Caco-2 (cell line): ENCODE measurements at regions not wholly inside any gene's neighbourhood (a gene's known extent, or its start where the extent isn't known, plus 50 kb on each side); places are given as distances from the start of the nearest gene placed in this dataset.

ENCODE experiments used
- BruUV-seq: library from RNA; stranded (reverse); fragments of 400-500 nt; replicated peaks from 2 replicates; lab custom pipeline; 2021; lab: Mats Ljungman, UMichigan
- CTCF ChIA-PET: fragments of 300-600 bp; sonication (Branson Sonifier 250); formaldehyde crosslinking; loops from one replicate; lab custom pipeline; 2022; ENCODE audit warnings: antibody characterized with exemption; lab: Charles Lee
- POLR2A ChIA-PET: fragments of 300-600 bp; sonication (Branson Sonifier 250); formaldehyde crosslinking; loops from one replicate; lab custom pipeline; 2022; ENCODE audit warnings: antibody characterized with exemption; lab: Charles Lee
- DNase-seq, 2 experiments: peaks; one replicate each; pipeline versions ENCODE4 v3.0.0 to v3.0.0-alpha.2; 2020 to 2022
- H3K27me3 ChIP-seq: replicated peaks from 2 replicates; pipeline ENCODE4 v1.6.0; 2011; ENCODE audit warnings: low read length; ENCODE audit not compliant: control insufficient read depth, insufficient read depth
- H3K36me3 ChIP-seq: 2 replicates; pipeline ENCODE4 v1.5.1; 2011; ENCODE audit warnings: low read length; ENCODE audit not compliant: control insufficient read depth, insufficient read depth
- H3K4me1 ChIP-seq: fragments of 250-450 bp; sonication (Bioruptor Pico); 2 replicates; pipeline ENCODE4 v1.5.1; 2020; ENCODE audit warnings: mild to moderate bottlenecking
- H3K4me3 ChIP-seq: 2 replicates; pipeline ENCODE4 v1.5.1; 2011; ENCODE audit warnings: low read depth, mild to moderate bottlenecking, control low read depth, low read length
- H3K9me3 ChIP-seq: fragments of 250-450 bp; sonication (Bioruptor Pico); 2 replicates; pipeline ENCODE4 v1.5.1; 2020; ENCODE audit warnings: mild to moderate bottlenecking, moderate library complexity
- H3K27ac Mint-ChIP-seq: one replicate; pipeline ENCODE4 v1.8.0; 2022; ENCODE audit warnings: mixed read lengths; ENCODE audit not compliant: unreplicated experiment
- H3K27me3 Mint-ChIP-seq: one replicate; pipeline ENCODE4 v1.8.0; 2022; ENCODE audit warnings: mixed read lengths; ENCODE audit not compliant: insufficient read depth, unreplicated experiment
- H3K36me3 Mint-ChIP-seq: one replicate; pipeline ENCODE4 v1.8.0; 2022; ENCODE audit warnings: mild to moderate bottlenecking, mixed read lengths; ENCODE audit not compliant: insufficient read depth, unreplicated experiment
- H3K4me1 Mint-ChIP-seq: one replicate; pipeline ENCODE4 v1.8.0; 2022; ENCODE audit warnings: low read depth, mixed read lengths; ENCODE audit not compliant: unreplicated experiment
- H3K4me3 Mint-ChIP-seq: one replicate; pipeline ENCODE4 v1.8.0; 2022; ENCODE audit warnings: mild to moderate bottlenecking, moderate library complexity, mixed read lengths; ENCODE audit not compliant: unreplicated experiment
- H3K9me3 Mint-ChIP-seq: one replicate; pipeline ENCODE4 v1.8.0; 2022; ENCODE audit warnings: mixed read lengths; ENCODE audit not compliant: unreplicated experiment
- CTCF ChIP-seq, 2 experiments: fragments of 200-600 bp in 1 of 2; IDR thresholded peaks; 1 replicate in 1 of 2; 2 replicates in 1 of 2; pipeline versions ENCODE4 v1.5.1 to v1.8.0; 2011 to 2022; ENCODE audit warnings: antibody characterized with exemption in 1 of 2, control low read depth in 1 of 2, inconsistent platforms in 1 of 2, low read depth in 1 of 2, low read length in 1 of 2, mild to moderate bottlenecking in 1 of 2, moderate library complexity in 1 of 2; ENCODE audit not compliant: insufficient read depth in 1 of 2, severe bottlenecking in 1 of 2, unreplicated experiment in 1 of 2
- intact Hi-C: fragments of 100-400 bp; cut with micrococcal nuclease; formaldehyde crosslinking; loops from one replicate; pipeline ENCODE4 v1.10.0; 2022; ENCODE audit not compliant: unreplicated experiment

DNA sequence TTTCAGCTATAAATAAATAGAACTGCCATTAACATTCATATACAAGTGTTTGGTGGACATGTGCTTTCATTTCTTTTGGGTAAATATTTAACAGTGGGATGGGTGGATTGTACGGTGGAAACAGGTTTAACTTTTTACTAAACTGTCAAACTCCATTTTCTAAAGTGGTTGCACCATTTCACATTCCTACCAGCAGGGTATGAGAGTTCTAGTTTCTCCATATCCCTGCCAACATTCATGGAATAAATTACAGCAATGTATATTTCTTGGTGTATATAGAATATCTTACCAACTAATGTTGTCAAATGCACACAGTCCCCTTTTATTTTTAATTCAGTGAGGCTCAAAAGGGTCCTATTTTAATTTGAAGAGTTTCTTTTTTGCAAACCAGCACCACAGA, 71.3 kb upstream of the CTXND1 start:
- BruUV-seq, result no TSS peak
- H3K27me3 Mint-ChIP-seq, result peaks cover 6% of the 10 kb centered on the region
- DNase-seq, result no peak
- ChIA-PET POLR2A (no interaction called here), CTCF (no interaction called here)
- no peaks in the 10 kb centered on the region for H3K4me1 Mint-ChIP-seq
- peak; percentile 10 to 30 for TF ChIP-seq CTCF (IDR thresholded peaks at IDR 0.05; ENCODE audit: insufficient read depth in 1 of 2, low read depth in 1 of 2, low read length in 1 of 2, severe bottlenecking in 1 of 2, unreplicated experiment in 1 of 2)
- H3K4me1 ChIP-seq, result no peaks in the 10 kb centered on the region
- no peaks in the 10 kb centered on the region; the same call in 1 of the 2 replicates for H3K27me3 ChIP-seq
- H3K27ac Mint-ChIP-seq, result no peak overlapping the region
- no peaks in the 10 kb centered on the region for H3K36me3 ChIP-seq
- H3K4me3 ChIP-seq, result no peak overlapping the region
- no peaks in the 10 kb centered on the region for H3K9me3 ChIP-seq
- intact Hi-C loops, result no loop called here
- no peak overlapping the region for H3K4me3 Mint-ChIP-seq
- no peaks in the 10 kb centered on the region for H3K9me3 Mint-ChIP-seq
- H3K36me3 Mint-ChIP-seq, result no peaks in the 10 kb centered on the region

DNA sequence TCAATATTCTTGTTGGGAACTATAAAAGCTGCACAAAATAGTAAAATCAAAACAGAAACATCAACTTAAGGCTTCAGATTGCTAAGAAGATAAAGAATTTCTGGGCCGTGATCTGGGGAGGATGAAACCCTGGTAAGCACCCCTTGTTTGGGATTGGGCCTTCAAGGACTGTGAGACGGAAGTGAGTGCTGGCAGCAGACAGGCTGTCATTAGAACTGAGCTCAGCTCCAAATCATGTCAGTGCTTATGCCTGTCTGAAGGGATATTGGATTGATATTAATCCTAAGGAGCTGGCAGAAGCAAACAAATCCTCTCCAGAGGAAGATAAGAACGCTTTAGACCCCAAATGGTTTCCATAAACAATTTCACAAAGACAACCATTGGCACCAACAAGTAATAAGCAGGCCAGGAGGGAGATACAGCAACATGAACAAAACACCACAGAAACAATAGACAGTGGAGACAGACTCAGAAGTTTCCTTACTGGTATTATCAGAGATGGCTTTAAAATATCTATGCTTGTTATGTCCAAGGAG, 72.6 kb upstream of the CTXND1 start:
- intact Hi-C loops, result no loop called here
- H3K4me3 Mint-ChIP-seq, result no peak overlapping the region
- Histone ChIP-seq H3K27me3 (no peaks in the 10 kb centered on the region; the same call in 1 of the 2 replicates), H3K9me3 (no peaks in the 10 kb centered on the region), H3K4me1 (no peaks in the 10 kb centered on the region), H3K4me3 (no peak overlapping the region), H3K36me3 (no peaks in the 10 kb centered on the region)
- peaks cover 9% of the 10 kb centered on the region for H3K27me3 Mint-ChIP-seq
- ChIA-PET POLR2A (no interaction called here), CTCF (no interaction called here)
- no peak overlapping the region for H3K27ac Mint-ChIP-seq
- no TSS peak for BruUV-seq
- TF ChIP-seq CTCF (IDR thresholded peaks at IDR 0.05; ENCODE audit: insufficient read depth in 1 of 2, low read depth in 1 of 2, low read length in 1 of 2, severe bottlenecking in 1 of 2, unreplicated experiment in 1 of 2), result no peak
- no peaks in the 10 kb centered on the region for H3K4me1 Mint-ChIP-seq
- DNase-seq, result no peak
- H3K9me3 Mint-ChIP-seq, result no peaks in the 10 kb centered on the region
- H3K36me3 Mint-ChIP-seq, result no peaks in the 10 kb centered on the region

GRCh38 chr15:80325206-80325605, 73.2 kb upstream of the CTXND1 start:
- no peak for TF ChIP-seq CTCF (IDR thresholded peaks at IDR 0.05; ENCODE audit: insufficient read depth in 1 of 2, low read depth in 1 of 2, low read length in 1 of 2, severe bottlenecking in 1 of 2, unreplicated experiment in 1 of 2)
- Histone ChIP-seq H3K36me3 (no peaks in the 10 kb centered on the region), H3K4me1 (no peaks in the 10 kb centered on the region), H3K4me3 (no peak overlapping the region), H3K9me3 (no peaks in the 10 kb centered on the region), H3K27me3 (no peaks in the 10 kb centered on the region; the same call in 1 of the 2 replicates)
- no peak overlapping the region for H3K4me3 Mint-ChIP-seq
- no peaks in the 10 kb centered on the region for H3K9me3 Mint-ChIP-seq
- no peaks in the 10 kb centered on the region for H3K36me3 Mint-ChIP-seq
- ChIA-PET POLR2A (no interaction called here), CTCF (no interaction called here)
- peaks cover 7% of the 10 kb centered on the region for H3K27me3 Mint-ChIP-seq
- no peak overlapping the region for H3K27ac Mint-ChIP-seq
- intact Hi-C loops, result no loop called here
- H3K4me1 Mint-ChIP-seq, result no peaks in the 10 kb centered on the region
- DNase-seq, result no peak
- BruUV-seq, result no TSS peak
